ENCODE measurements at regions not wholly inside any gene's neighbourhood (a gene's known extent, or its start where the extent isn't known, plus 50 kb on each side); places are given as distances from the start of the nearest gene placed in this dataset.

GRCh38 chr4:33961761-33962160 lies 2282.6 kb downstream of the ARAP2 start:
- H3K27ac ChIP-seq (ENCODE audit: low read depth, low read length) = no peak overlapping the region
- H2BK12ac ChIP-seq (ENCODE audit: low read depth, low read length) = no peak overlapping the region
- H3K23me2 ChIP-seq (ENCODE audit: low read depth, low read length) = no peaks in the 10 kb centered on the region
- H4K91ac ChIP-seq (replicated peaks; ENCODE audit: insufficient read length, low read length) = no peak overlapping the region
- 84% methylated on average over 1 of the region's 2 CpGs; no CpG with 5 or more reads in 1 of the 2 experiments for WGBS, 2 experiments (ENCODE audit: extremely low coverage in 1 of 2, insufficient coverage in 1 of 2, insufficient read length in 1 of 2, insufficient replicate concordance in 2 of 2, low coverage in 1 of 2, low lambda C conversion rate in 2 of 2, missing lambda C conversion rate in 1 of 2)
- no peak overlapping the region for H2BK15ac ChIP-seq (ENCODE audit: low read length)
- no peak overlapping the region for H2AK5ac ChIP-seq (ENCODE audit: low read depth, low read length)
- H3K9ac ChIP-seq (replicated peaks in 1 of 4; ENCODE audit: extremely low read depth in 1 of 4, low read depth in 3 of 4, low read length in 3 of 4) = no peak overlapping the region
- H4K20me1 ChIP-seq (replicated peaks in 1 of 2; ENCODE audit: control insufficient read depth in 1 of 2, insufficient read depth in 2 of 2, low read length in 2 of 2) = no peaks in the 10 kb centered on the region
- no peak overlapping the region for H2BK120ac ChIP-seq (replicated peaks; ENCODE audit: low read depth, low read length)
- TF ChIP-seq YY1 (IDR thresholded peaks at IDR 0.05; ENCODE audit: low read depth, low read length) (no peak), JUN (IDR thresholded peaks at IDR 0.05; ENCODE audit: low read depth, low read length) (no peak), POLR2A (IDR thresholded peaks at IDR 0.05; ENCODE audit: control extremely low read depth in 1 of 2, low read depth in 2 of 2, low read length in 2 of 2) (no peak), HDAC2 (IDR thresholded peaks at IDR 0.05; ENCODE audit: borderline replicate concordance in 1 of 2, low read depth in 2 of 2, low read length in 2 of 2) (no peak), SIX5 (IDR thresholded peaks at IDR 0.05; ENCODE audit: low read depth, low read length) (no peak), RBBP5 (IDR thresholded peaks at IDR 0.05; ENCODE audit: borderline replicate concordance, low read depth, low read length) (no peak), TBP (IDR thresholded peaks at IDR 0.05; ENCODE audit: low read depth, low read length) (no peak), CEBPB (IDR thresholded peaks at IDR 0.05; ENCODE audit: low read depth, low read length) (no peak), SRF (IDR thresholded peaks at IDR 0.05; ENCODE audit: low read depth, low read length) (no peak), BRCA1 (IDR thresholded peaks at IDR 0.05; ENCODE audit: low read depth, low read length) (no peak), JUND (IDR thresholded peaks at IDR 0.05; ENCODE audit: low read length) (no peak), PHF8 (conservative IDR thresholded peaks at IDR 0.05; ENCODE audit: low read depth, low read length) (no peak), POU5F1 (IDR thresholded peaks at IDR 0.05; ENCODE audit: low read depth, low read length) (no peak), SIRT6 (IDR thresholded peaks at IDR 0.05; ENCODE audit: low read length) (no peak)
- TF ChIP-seq, protein P1, sequence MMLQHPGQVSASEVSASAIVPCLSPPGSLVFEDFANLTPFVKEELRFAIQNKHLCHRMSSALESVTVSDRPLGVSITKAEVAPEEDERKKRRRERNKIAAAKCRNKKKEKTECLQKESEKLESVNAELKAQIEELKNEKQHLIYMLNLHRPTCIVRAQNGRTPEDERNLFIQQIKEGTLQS (IDR thresholded peaks at IDR 0.05; ENCODE audit: insufficient read depth, low read depth, low read length) = no peak
- H3K18ac ChIP-seq (ENCODE audit: extremely low read depth, low read length) = no peak overlapping the region
- H3K79me1 ChIP-seq (ENCODE audit: low read depth, low read length) = no peaks in the 10 kb centered on the region
- H3K4me1 ChIP-seq (replicated peaks in 1 of 4; ENCODE audit: control insufficient read depth in 3 of 4, insufficient read depth in 4 of 4, low read length in 3 of 4) = no peaks in the 10 kb centered on the region
- ChIA-PET CTCF (ENCODE audit: partially characterized antibody) (no interaction called here), POLR2A (ENCODE audit: partially characterized antibody) (no interaction called here)
- DNase-seq (ENCODE audit: low read depth in 1 of 2, low spot score in 2 of 2) (no peak), FAIRE-seq (no peak)
- H3K79me2 ChIP-seq (ENCODE audit: control insufficient read depth in 1 of 2, insufficient read depth in 2 of 2, low read length in 2 of 2) = no peaks in the 10 kb centered on the region
- H3K56ac ChIP-seq (replicated peaks; ENCODE audit: insufficient read length, low read depth, low read length) = no peak overlapping the region
- no peak overlapping the region for H2BK5ac ChIP-seq (ENCODE audit: low read depth, low read length)
- no peak overlapping the region for H2AFZ ChIP-seq (ENCODE audit: low read length)
- no peak overlapping the region for H2BK20ac ChIP-seq (ENCODE audit: low read length)
- H3K4me2 ChIP-seq (ENCODE audit: insufficient read depth in 1 of 2, low read depth in 2 of 2, low read length in 2 of 2) = no peak overlapping the region
- no peak overlapping the region for H3K14ac ChIP-seq (ENCODE audit: insufficient read length)
- no peak overlapping the region for H3K4me3 ChIP-seq (ENCODE audit: extremely low read depth in 1 of 4, insufficient read depth in 2 of 4, low read depth in 3 of 4, low read length in 4 of 4)
- H3K4ac ChIP-seq (replicated peaks; ENCODE audit: insufficient read length, low read depth, low read length) = no peak overlapping the region
- H3K36me3 ChIP-seq (ENCODE audit: control insufficient read depth in 2 of 4, insufficient read depth in 4 of 4, low read length in 3 of 4) = no peaks in the 10 kb centered on the region
- H4K5ac ChIP-seq (ENCODE audit: insufficient read length, low read depth, low read length) = no peak overlapping the region
- no peak overlapping the region for H4K8ac ChIP-seq (ENCODE audit: extremely low read depth, insufficient read depth, low read length)
- no peak overlapping the region for H3K23ac ChIP-seq (ENCODE audit: insufficient read length)
- H3K9me3 ChIP-seq (ENCODE audit: insufficient read depth in 2 of 2, low read depth in 1 of 2, low read length in 1 of 2) = no peaks in the 10 kb centered on the region
- no peaks in the 10 kb centered on the region for H3K27me3 ChIP-seq (replicated peaks in 1 of 4; ENCODE audit: control insufficient read depth in 3 of 4, extremely low read depth in 1 of 4, insufficient read depth in 3 of 4, low read length in 3 of 4)
